ENCODE measurements at regions not wholly inside any gene's neighbourhood (a gene's known extent, or its start where the extent isn't known, plus 50 kb on each side); places are given as distances from the start of the nearest gene placed in this dataset.

DNA sequence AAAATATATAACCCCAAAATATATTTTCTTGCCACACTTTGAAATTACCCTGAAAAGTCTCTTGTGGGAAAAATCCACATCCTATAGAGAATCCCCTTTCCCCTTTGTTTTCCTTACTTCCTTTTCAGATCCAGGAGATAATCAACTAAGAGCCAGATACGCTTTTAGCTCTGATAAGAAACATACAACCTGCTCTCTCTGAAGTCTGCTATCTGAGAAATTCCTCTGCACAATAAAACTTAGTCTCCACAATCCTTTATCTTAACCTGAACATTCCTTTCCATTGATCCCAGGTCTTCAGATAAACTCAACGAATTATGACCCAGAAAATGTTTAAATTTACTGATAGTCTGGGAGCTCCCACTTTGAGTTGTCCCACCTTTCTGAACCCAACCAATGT lies 233.4 kb upstream of the SETMAR start:
- no peak for TF ChIP-seq ELF1 (IDR thresholded peaks at IDR 0.05)
- TF ChIP-seq, protein P1, sequence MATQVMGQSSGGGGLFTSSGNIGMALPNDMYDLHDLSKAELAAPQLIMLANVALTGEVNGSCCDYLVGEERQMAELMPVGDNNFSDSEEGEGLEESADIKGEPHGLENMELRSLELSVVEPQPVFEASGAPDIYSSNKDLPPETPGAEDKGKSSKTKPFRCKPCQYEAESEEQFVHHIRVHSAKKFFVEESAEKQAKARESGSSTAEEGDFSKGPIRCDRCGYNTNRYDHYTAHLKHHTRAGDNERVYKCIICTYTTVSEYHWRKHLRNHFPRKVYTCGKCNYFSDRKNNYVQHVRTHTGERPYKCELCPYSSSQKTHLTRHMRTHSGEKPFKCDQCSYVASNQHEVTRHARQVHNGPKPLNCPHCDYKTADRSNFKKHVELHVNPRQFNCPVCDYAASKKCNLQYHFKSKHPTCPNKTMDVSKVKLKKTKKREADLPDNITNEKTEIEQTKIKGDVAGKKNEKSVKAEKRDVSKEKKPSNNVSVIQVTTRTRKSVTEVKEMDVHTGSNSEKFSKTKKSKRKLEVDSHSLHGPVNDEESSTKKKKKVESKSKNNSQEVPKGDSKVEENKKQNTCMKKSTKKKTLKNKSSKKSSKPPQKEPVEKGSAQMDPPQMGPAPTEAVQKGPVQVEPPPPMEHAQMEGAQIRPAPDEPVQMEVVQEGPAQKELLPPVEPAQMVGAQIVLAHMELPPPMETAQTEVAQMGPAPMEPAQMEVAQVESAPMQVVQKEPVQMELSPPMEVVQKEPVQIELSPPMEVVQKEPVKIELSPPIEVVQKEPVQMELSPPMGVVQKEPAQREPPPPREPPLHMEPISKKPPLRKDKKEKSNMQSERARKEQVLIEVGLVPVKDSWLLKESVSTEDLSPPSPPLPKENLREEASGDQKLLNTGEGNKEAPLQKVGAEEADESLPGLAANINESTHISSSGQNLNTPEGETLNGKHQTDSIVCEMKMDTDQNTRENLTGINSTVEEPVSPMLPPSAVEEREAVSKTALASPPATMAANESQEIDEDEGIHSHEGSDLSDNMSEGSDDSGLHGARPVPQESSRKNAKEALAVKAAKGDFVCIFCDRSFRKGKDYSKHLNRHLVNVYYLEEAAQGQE (IDR thresholded peaks at IDR 0.05; ENCODE audit: low read depth, low read length): no peak
- TF ChIP-seq, protein P2, sequence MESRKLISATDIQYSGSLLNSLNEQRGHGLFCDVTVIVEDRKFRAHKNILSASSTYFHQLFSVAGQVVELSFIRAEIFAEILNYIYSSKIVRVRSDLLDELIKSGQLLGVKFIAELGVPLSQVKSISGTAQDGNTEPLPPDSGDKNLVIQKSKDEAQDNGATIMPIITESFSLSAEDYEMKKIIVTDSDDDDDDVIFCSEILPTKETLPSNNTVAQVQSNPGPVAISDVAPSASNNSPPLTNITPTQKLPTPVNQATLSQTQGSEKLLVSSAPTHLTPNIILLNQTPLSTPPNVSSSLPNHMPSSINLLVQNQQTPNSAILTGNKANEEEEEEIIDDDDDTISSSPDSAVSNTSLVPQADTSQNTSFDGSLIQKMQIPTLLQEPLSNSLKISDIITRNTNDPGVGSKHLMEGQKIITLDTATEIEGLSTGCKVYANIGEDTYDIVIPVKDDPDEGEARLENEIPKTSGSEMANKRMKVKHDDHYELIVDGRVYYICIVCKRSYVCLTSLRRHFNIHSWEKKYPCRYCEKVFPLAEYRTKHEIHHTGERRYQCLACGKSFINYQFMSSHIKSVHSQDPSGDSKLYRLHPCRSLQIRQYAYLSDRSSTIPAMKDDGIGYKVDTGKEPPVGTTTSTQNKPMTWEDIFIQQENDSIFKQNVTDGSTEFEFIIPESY (IDR thresholded peaks at IDR 0.05; ENCODE audit: borderline replicate concordance, low read depth): no peak
- TF ChIP-seq, protein P3, sequence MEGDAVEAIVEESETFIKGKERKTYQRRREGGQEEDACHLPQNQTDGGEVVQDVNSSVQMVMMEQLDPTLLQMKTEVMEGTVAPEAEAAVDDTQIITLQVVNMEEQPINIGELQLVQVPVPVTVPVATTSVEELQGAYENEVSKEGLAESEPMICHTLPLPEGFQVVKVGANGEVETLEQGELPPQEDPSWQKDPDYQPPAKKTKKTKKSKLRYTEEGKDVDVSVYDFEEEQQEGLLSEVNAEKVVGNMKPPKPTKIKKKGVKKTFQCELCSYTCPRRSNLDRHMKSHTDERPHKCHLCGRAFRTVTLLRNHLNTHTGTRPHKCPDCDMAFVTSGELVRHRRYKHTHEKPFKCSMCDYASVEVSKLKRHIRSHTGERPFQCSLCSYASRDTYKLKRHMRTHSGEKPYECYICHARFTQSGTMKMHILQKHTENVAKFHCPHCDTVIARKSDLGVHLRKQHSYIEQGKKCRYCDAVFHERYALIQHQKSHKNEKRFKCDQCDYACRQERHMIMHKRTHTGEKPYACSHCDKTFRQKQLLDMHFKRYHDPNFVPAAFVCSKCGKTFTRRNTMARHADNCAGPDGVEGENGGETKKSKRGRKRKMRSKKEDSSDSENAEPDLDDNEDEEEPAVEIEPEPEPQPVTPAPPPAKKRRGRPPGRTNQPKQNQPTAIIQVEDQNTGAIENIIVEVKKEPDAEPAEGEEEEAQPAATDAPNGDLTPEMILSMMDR (IDR thresholded peaks at IDR 0.05): no peak
- no peak for TF ChIP-seq RXRA (IDR thresholded peaks at IDR 0.05; ENCODE audit: borderline replicate concordance, low read depth)
- no peak for TF ChIP-seq NFIC (IDR thresholded peaks at IDR 0.05; ENCODE audit: borderline replicate concordance)
- TF ChIP-seq, protein P4, sequence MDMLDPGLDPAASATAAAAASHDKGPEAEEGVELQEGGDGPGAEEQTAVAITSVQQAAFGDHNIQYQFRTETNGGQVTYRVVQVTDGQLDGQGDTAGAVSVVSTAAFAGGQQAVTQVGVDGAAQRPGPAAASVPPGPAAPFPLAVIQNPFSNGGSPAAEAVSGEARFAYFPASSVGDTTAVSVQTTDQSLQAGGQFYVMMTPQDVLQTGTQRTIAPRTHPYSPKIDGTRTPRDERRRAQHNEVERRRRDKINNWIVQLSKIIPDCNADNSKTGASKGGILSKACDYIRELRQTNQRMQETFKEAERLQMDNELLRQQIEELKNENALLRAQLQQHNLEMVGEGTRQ (IDR thresholded peaks at IDR 0.05; ENCODE audit: borderline replicate concordance, low read depth, low read length): no peak
- TF ChIP-seq MEF2A (IDR thresholded peaks at IDR 0.05; ENCODE audit: borderline replicate concordance, low read depth): no peak
- Histone ChIP-seq H3F3A (replicated peaks; ENCODE audit: insufficient read depth) (no peaks in the 10 kb centered on the region), H3K4me2 (no peak overlapping the region), H3K4me1 (ENCODE audit: control insufficient read depth in 1 of 2, insufficient read depth in 2 of 2, low read depth in 1 of 2, low read length in 1 of 2) (no peaks in the 10 kb centered on the region), H3K27me3 (ENCODE audit: insufficient read depth) (no peaks in the 10 kb centered on the region), H2AFZ (ENCODE audit: low read depth) (no peak overlapping the region), H3K36me3 (replicated peaks in 1 of 2; ENCODE audit: control insufficient read depth in 1 of 2, insufficient read depth in 2 of 2, low read length in 1 of 2) (no peaks in the 10 kb centered on the region), H3K27ac (ENCODE audit: low read depth in 2 of 2, low read length in 1 of 2) (no peak overlapping the region), H3K4me3 (ENCODE audit: low read depth in 2 of 2, low read length in 1 of 2) (no peak overlapping the region), H3K9ac (no peak overlapping the region), H4K20me1 (ENCODE audit: insufficient read depth) (no peaks in the 10 kb centered on the region), H3K9me2 (no peaks in the 10 kb centered on the region), H3K79me2 (ENCODE audit: insufficient read depth) (no peaks in the 10 kb centered on the region), H3K9me3 (no peaks in the 10 kb centered on the region)
- CTCF ChIA-PET: interaction anchor here (1.1 kb wide), 1 partner anchor 20 kb away, joined by 3 read pairs; no protein-coding TSS in a partner anchor
- 0% methylated on average over 2 of the region's 2 CpGs for WGBS (ENCODE audit: low lambda C conversion rate)
- POLR2A ChIA-PET: no interaction called here
- DNase-seq: no peak
